Nephron progenitor cell (in vitro differentiated cells): ENCODE measurements at regions not wholly inside any gene's neighbourhood (a gene's known extent, or its start where the extent isn't known, plus 50 kb on each side); places are given as distances from the start of the nearest gene placed in this dataset.
"Not testable (repeated sequence)": the region's sequence is repeated elsewhere in the genome, so short reads cannot be mapped to it uniquely, and the experiment has no call there.

Experiments
- DNase-seq: peaks from one replicate; pipeline ENCODE4 v3.0.0; 2021
- H3K27ac Mint-ChIP-seq: 2 replicates; pipeline ENCODE4 v1.8.0; 2021; ENCODE audit warnings: mild to moderate bottlenecking, moderate library complexity, mixed read lengths
- H3K27me3 Mint-ChIP-seq: 2 replicates; pipeline ENCODE4 v1.8.0; 2021; ENCODE audit warnings: mild to moderate bottlenecking, low read depth, mixed read lengths; ENCODE audit not compliant: poor library complexity
- H3K36me3 Mint-ChIP-seq: 2 replicates; pipeline ENCODE4 v1.8.0; 2021; ENCODE audit warnings: low read depth, mixed read lengths
- H3K4me1 Mint-ChIP-seq: 2 replicates; pipeline ENCODE4 v1.8.0; 2021; ENCODE audit warnings: mixed read lengths
- H3K4me3 Mint-ChIP-seq: 2 replicates; pipeline ENCODE4 v1.8.0; 2021; ENCODE audit warnings: mild to moderate bottlenecking, moderate library complexity, mixed read lengths
- H3K9me3 Mint-ChIP-seq: 2 replicates; pipeline ENCODE4 v1.8.0; 2021; ENCODE audit warnings: mild to moderate bottlenecking, moderate library complexity, mixed read lengths
- CTCF ChIP-seq: fragments of 200-600 bp; sonication (generic); IDR thresholded peaks from 2 replicates; pipeline ENCODE4 v1.5.0; 2021; ENCODE audit warnings: antibody characterized with exemption

GRCh38 chr5:72677447-72677846 is 139.0 kb upstream of the TNPO1 start:
- Mint-ChIP-seq H3K27ac (no peak overlapping the region), H3K27me3 (no peaks in the 10 kb centered on the region), H3K4me1 (no peaks in the 10 kb centered on the region), H3K9me3 (peaks cover 58% of the 10 kb centered on the region), H3K36me3 (peaks cover 10% of the 10 kb centered on the region), H3K4me3 (no peak overlapping the region)
- TF ChIP-seq CTCF, result no peak
- no peak for DNase-seq

- H3K9me3 Mint-ChIP-seq, result peaks cover 52% of the 10 kb centered on the region
- not testable (repeated sequence) for H3K36me3 Mint-ChIP-seq, H3K4me3 Mint-ChIP-seq, H3K27ac Mint-ChIP-seq, H3K4me1 Mint-ChIP-seq, DNase-seq, H3K27me3 Mint-ChIP-seq
Measured at GRCh38 chr5:72676831-72677230, 139.6 kb upstream of the TNPO1 start.

- peaks cover 2% of the 10 kb centered on the region for H3K27me3 Mint-ChIP-seq
- peaks cover 8% of the 10 kb centered on the region for H3K36me3 Mint-ChIP-seq
- no peak overlapping the region for H3K27ac Mint-ChIP-seq
- H3K9me3 Mint-ChIP-seq, result peaks cover 34% of the 10 kb centered on the region
- H3K4me1 Mint-ChIP-seq, result no peaks in the 10 kb centered on the region
- no peak for DNase-seq
- TF ChIP-seq CTCF, result no peak
- no peak overlapping the region for H3K4me3 Mint-ChIP-seq
Measured at GRCh38 chr5:72673623-72674022, 142.8 kb upstream of the TNPO1 start.

- H3K4me1 Mint-ChIP-seq, result no peaks in the 10 kb centered on the region
- peaks cover 31% of the 10 kb centered on the region for H3K9me3 Mint-ChIP-seq
- H3K36me3 Mint-ChIP-seq, result peaks cover 8% of the 10 kb centered on the region
- no peak overlapping the region for H3K4me3 Mint-ChIP-seq
- no peak for TF ChIP-seq CTCF
- no peak for DNase-seq
- H3K27me3 Mint-ChIP-seq, result peaks cover 2% of the 10 kb centered on the region
- no peak overlapping the region for H3K27ac Mint-ChIP-seq
Measured at GRCh38 chr5:72673180-72673579, 143.3 kb upstream of the TNPO1 start.

- TF ChIP-seq CTCF, result no peak
- H3K4me3 Mint-ChIP-seq, result no peak overlapping the region
- H3K36me3 Mint-ChIP-seq, result no peaks in the 10 kb centered on the region
- DNase-seq, result no peak
- H3K27me3 Mint-ChIP-seq, result peaks cover 2% of the 10 kb centered on the region
- H3K4me1 Mint-ChIP-seq, result peaks cover 5% of the 10 kb centered on the region
- H3K9me3 Mint-ChIP-seq, result no peaks in the 10 kb centered on the region
- H3K27ac Mint-ChIP-seq, result no peak overlapping the region
Measured at GRCh38 chr5:72667708-72668107, 148.8 kb upstream of the TNPO1 start.

GRCh38 chr5:72662936-72663335 is 153.5 kb upstream of the TNPO1 start:
- Mint-ChIP-seq H3K4me3 (no peak overlapping the region), H3K9me3 (no peaks in the 10 kb centered on the region), H3K4me1 (peaks cover 5% of the 10 kb centered on the region), H3K27me3 (peaks cover 7% of the 10 kb centered on the region), H3K27ac (no peak overlapping the region), H3K36me3 (no peaks in the 10 kb centered on the region)
- no peak for TF ChIP-seq CTCF
- DNase-seq, result no peak

- TF ChIP-seq CTCF, result no peak
- Mint-ChIP-seq H3K27me3 (peaks cover 7% of the 10 kb centered on the region), H3K4me3 (no peak overlapping the region), H3K36me3 (no peaks in the 10 kb centered on the region), H3K9me3 (no peaks in the 10 kb centered on the region), H3K27ac (no peak overlapping the region), H3K4me1 (peaks cover 5% of the 10 kb centered on the region)
- DNase-seq, result no peak
Measured at GRCh38 chr5:72662305-72662704, 154.2 kb upstream of the TNPO1 start.
